ENCODE measurements at regions not wholly inside any gene's neighbourhood (a gene's known extent, or its start where the extent isn't known, plus 50 kb on each side); places are given as distances from the start of the nearest gene placed in this dataset.
"Not testable (repeated sequence)": the region's sequence is repeated elsewhere in the genome, so short reads cannot be mapped to it uniquely, and the experiment has no call there.

- TF ChIP-seq EP300 (IDR thresholded peaks at IDR 0.05) (no peak), CTCF (IDR thresholded peaks at IDR 0.05) (no peak), POLR2AphosphoS5 (IDR thresholded peaks at IDR 0.05) (no peak), POLR2A (IDR thresholded peaks at IDR 0.05) (no peak)
- H3K36me3 ChIP-seq = no peaks in the 10 kb centered on the region
- no peak for DNase-seq
- no peaks in the 10 kb centered on the region for H3K27me3 ChIP-seq
- no peak overlapping the region for H3K4me3 ChIP-seq
- no peak for ATAC-seq (ENCODE audit: low FRiP score in 2 of 2)
- 42 to 62% methylated on average over 1 of the region's 1 CpG for WGBS, 2 donors
- H3K4me1 ChIP-seq = no peaks in the 10 kb centered on the region
- H3K27ac ChIP-seq = no peak overlapping the region
- H3K9me3 ChIP-seq = no peaks in the 10 kb centered on the region
Observed at GRCh38 chrX:25869761-25870160, 268.4 kb upstream of the MAGEB18 start.

GRCh38 chrX:25872786-25873185 is 265.4 kb upstream of the MAGEB18 start:
- Histone ChIP-seq H3K36me3 (no peaks in the 10 kb centered on the region), H3K4me3 (no peak overlapping the region), H3K9me3 (no peaks in the 10 kb centered on the region), H3K27ac (no peak overlapping the region), H3K4me1 (no peaks in the 10 kb centered on the region), H3K27me3 (no peaks in the 10 kb centered on the region)
- ATAC-seq (ENCODE audit: low FRiP score in 2 of 2) = no peak
- DNase-seq = no peak
- no peak for TF ChIP-seq POLR2AphosphoS5 (IDR thresholded peaks at IDR 0.05)
- no peak for TF ChIP-seq EP300 (IDR thresholded peaks at IDR 0.05)
- TF ChIP-seq CTCF (IDR thresholded peaks at IDR 0.05) = no peak
- no peak for TF ChIP-seq POLR2A (IDR thresholded peaks at IDR 0.05)

GRCh38 chrX:25873196-25873595 is 264.9 kb upstream of the MAGEB18 start:
- DNase-seq (no peak), ATAC-seq (ENCODE audit: low FRiP score in 2 of 2) (no peak)
- Histone ChIP-seq H3K27me3 (no peaks in the 10 kb centered on the region), H3K4me1 (no peaks in the 10 kb centered on the region), H3K36me3 (no peaks in the 10 kb centered on the region), H3K4me3 (no peak overlapping the region), H3K27ac (no peak overlapping the region), H3K9me3 (no peaks in the 10 kb centered on the region)
- TF ChIP-seq CTCF (IDR thresholded peaks at IDR 0.05) (no peak), EP300 (IDR thresholded peaks at IDR 0.05) (no peak), POLR2A (IDR thresholded peaks at IDR 0.05) (no peak), POLR2AphosphoS5 (IDR thresholded peaks at IDR 0.05) (no peak)
- WGBS, 2 donors = 38 to 46% methylated on average over 2 of the region's 2 CpGs

GRCh38 chrX:25878806-25879205 is 259.3 kb upstream of the MAGEB18 start:
- Histone ChIP-seq H3K4me1 (no peaks in the 10 kb centered on the region), H3K4me3 (no peak overlapping the region), H3K27ac (no peak overlapping the region), H3K9me3 (no peaks in the 10 kb centered on the region), H3K36me3 (no peaks in the 10 kb centered on the region), H3K27me3 (no peaks in the 10 kb centered on the region)
- no peak for TF ChIP-seq EP300 (IDR thresholded peaks at IDR 0.05)
- no peak for TF ChIP-seq POLR2AphosphoS5 (IDR thresholded peaks at IDR 0.05)
- no peak for TF ChIP-seq POLR2A (IDR thresholded peaks at IDR 0.05)
- no peak for TF ChIP-seq CTCF (IDR thresholded peaks at IDR 0.05)
- no peak for DNase-seq
- WGBS, 2 donors = 0% methylated on average over 1 of the region's 1 CpG
- ATAC-seq (ENCODE audit: low FRiP score in 2 of 2) = no peak

- ATAC-seq (ENCODE audit: low FRiP score in 2 of 2); H3K4me3 ChIP-seq; H3K36me3 ChIP-seq; H3K27ac ChIP-seq; DNase-seq; H3K9me3 ChIP-seq; H3K4me1 ChIP-seq; H3K27me3 ChIP-seq: not testable (repeated sequence)
- 61% methylated on average over 5 of the region's 5 CpGs; no CpG with 5 or more reads in 1 of the 2 donors for WGBS, 2 donors
Observed at GRCh38 chrX:25882503-25882902, 255.6 kb upstream of the MAGEB18 start.

All from upper lobe of left lung (tissue), 6 donors.